ENCODE measurements at regions not wholly inside any gene's neighbourhood (a gene's known extent, or its start where the extent isn't known, plus 50 kb on each side); places are given as distances from the start of the nearest gene placed in this dataset.
A peak's percentile ranks its signal among the peaks of the same experiment; 100 is the strongest.

GRCh38 chr12:116360579-116361413 lies 83.3 kb upstream of the MED13L start:
- Histone ChIP-seq H3K4me1 (peaks cover 0 to 21% (median 17%) of the 10 kb centered on the region in 4 donors), H3K27me3 (no peaks in the 10 kb centered on the region), H3K4me3 (no peak overlapping the region), H3K27ac (peak overlapping the region in 2 of 4 donors; percentile 31 to 85), H3K36me3 (no peaks in the 10 kb centered on the region), H3K9me3 (no peaks in the 10 kb centered on the region)
- intact Hi-C loops (cut with DNase I; ENCODE audit: low total_unique reads) = no loop called here
- DNase-seq = no peak
- TF ChIP-seq POLR2A (IDR thresholded peaks at IDR 0.05) (no peak), CTCF (IDR thresholded peaks at IDR 0.05) (no peak), EP300 (IDR thresholded peaks at IDR 0.05; ENCODE audit: low read depth) (no peak), POLR2AphosphoS5 (IDR thresholded peaks at IDR 0.05) (no peak)
- in situ Hi-C loops (cut with MboI; ENCODE audit: low pct_ligation_motif_present in 1 of 4, low pct_unique_long_range_greater_than_20kb in 1 of 4, low sequenced_read_pairs in 3 of 4) = no loop called here
- WGBS, 2 donors (ENCODE audit: low coverage in 1 of 2) = 84 to 90% methylated on average over 2 to 6 of the region's 6 CpGs

GRCh38 chr12:116361414-116362223 lies 84.1 kb upstream of the MED13L start:
- intact Hi-C loops (cut with DNase I; ENCODE audit: low total_unique reads) = no loop called here
- H3K4me3 ChIP-seq = no peak overlapping the region
- no peaks in the 10 kb centered on the region for H3K9me3 ChIP-seq
- TF ChIP-seq POLR2AphosphoS5 (IDR thresholded peaks at IDR 0.05) (no peak), CTCF (IDR thresholded peaks at IDR 0.05) (no peak), POLR2A (IDR thresholded peaks at IDR 0.05) (no peak), EP300 (IDR thresholded peaks at IDR 0.05; ENCODE audit: low read depth) (no peak)
- DNase-seq = peak; percentile 58
- H3K27me3 ChIP-seq = no peaks in the 10 kb centered on the region
- H3K4me1 ChIP-seq = peaks cover 0 to 25% (median 20%) of the 10 kb centered on the region in 4 donors
- H3K36me3 ChIP-seq = no peaks in the 10 kb centered on the region
- 76 to 95% methylated on average over 5 to 19 of the region's 19 CpGs for whole genome bisulfite sequencing, 2 donors (ENCODE audit: low coverage in 1 of 2)
- H3K27ac ChIP-seq = peak overlapping the region in 2 of 4 donors; percentile 14 to 31
- in situ Hi-C loops (cut with MboI; ENCODE audit: low pct_ligation_motif_present in 1 of 4, low pct_unique_long_range_greater_than_20kb in 1 of 4, low sequenced_read_pairs in 3 of 4) = no loop called here

- in situ Hi-C loops (cut with MboI; ENCODE audit: low pct_ligation_motif_present in 1 of 4, low pct_unique_long_range_greater_than_20kb in 1 of 4, low sequenced_read_pairs in 3 of 4) = no loop called here
- no peaks in the 10 kb centered on the region for H3K27me3 ChIP-seq
- DNase-seq = no peak
Observed at GRCh38 chr12:116365114-116365513, 87.6 kb upstream of the MED13L start.

GRCh38 chr12:116365606-116366455 lies 88.3 kb upstream of the MED13L start:
- no peak for DNase-seq
- WGBS, 2 donors (ENCODE audit: low coverage in 1 of 2) = 86 to 90% methylated on average over 13 to 17 of the region's 17 CpGs

More at GRCh38 chr12:116365114-116365513, 87.6 kb upstream of the MED13L start:
- WGBS, 2 donors (ENCODE audit: low coverage in 1 of 2) = 64 to 66% methylated on average over 2 of the region's 2 CpGs
- Histone ChIP-seq H3K36me3 (no peaks in the 10 kb centered on the region), H3K27ac (no peak overlapping the region), H3K9me3 (no peaks in the 10 kb centered on the region), H3K4me1 (peaks cover 0 to 10% (median 9%) of the 10 kb centered on the region in 4 donors), H3K4me3 (no peak overlapping the region)
- no peak for TF ChIP-seq POLR2A (IDR thresholded peaks at IDR 0.05)
- intact Hi-C loops (cut with DNase I; ENCODE audit: low total_unique reads) = no loop called here

More at GRCh38 chr12:116365606-116366455, 88.3 kb upstream of the MED13L start:
- peaks cover 0 to 9% (median 6%) of the 10 kb centered on the region in 4 donors for H3K4me1 ChIP-seq
- H3K4me3 ChIP-seq = no peak overlapping the region
- in situ Hi-C loops (cut with MboI; ENCODE audit: low pct_ligation_motif_present in 1 of 4, low pct_unique_long_range_greater_than_20kb in 1 of 4, low sequenced_read_pairs in 3 of 4) (no loop called here), intact Hi-C loops (cut with DNase I; ENCODE audit: low total_unique reads) (no loop called here)
- TF ChIP-seq POLR2AphosphoS5 (IDR thresholded peaks at IDR 0.05) (no peak), EP300 (IDR thresholded peaks at IDR 0.05; ENCODE audit: low read depth) (no peak), CTCF (IDR thresholded peaks at IDR 0.05) (no peak), POLR2A (IDR thresholded peaks at IDR 0.05) (no peak)
- H3K36me3 ChIP-seq = no peaks in the 10 kb centered on the region
- peak overlapping the region in 1 of 4 donors; percentile 3 for H3K27ac ChIP-seq
- H3K9me3 ChIP-seq = no peaks in the 10 kb centered on the region
- no peaks in the 10 kb centered on the region for H3K27me3 ChIP-seq
